VCaP (cell line): ENCODE measurements at regions not wholly inside any gene's neighbourhood (a gene's known extent, or its start where the extent isn't known, plus 50 kb on each side); places are given as distances from the start of the nearest gene placed in this dataset.

Experiments used
- H3K27ac ChIP-seq: fragments of 450-650 bp; 2 replicates; pipeline ENCODE4 v1.5.1; 2017
- TF ChIP-seq, protein P1 (sequence below): fragments of 450-650 bp; conservative IDR thresholded peaks from 2 replicates; pipeline ENCODE4 v1.5.1; 2017; ENCODE audit warnings: mild to moderate bottlenecking, moderate library complexity

DNA sequence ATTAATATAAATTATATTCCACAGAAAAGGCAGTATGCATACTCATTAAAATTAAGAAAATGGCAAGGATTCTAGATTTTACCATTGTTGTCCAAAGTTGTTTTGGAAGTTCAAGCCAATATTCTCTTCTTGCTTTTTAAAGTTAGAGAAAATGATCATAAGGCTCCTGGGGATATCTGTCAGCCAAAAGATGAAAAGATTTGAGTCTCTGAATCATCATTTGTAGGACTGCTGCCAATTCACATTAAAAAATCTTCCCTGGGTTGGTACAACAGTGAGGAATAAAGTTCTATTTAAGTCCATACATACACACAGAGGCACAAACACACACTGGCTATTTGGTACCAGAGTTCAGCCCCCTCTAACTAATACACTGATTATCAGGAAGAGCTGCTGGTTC, 620.1 kb downstream of the COL12A1 start:
- H3K27ac ChIP-seq = no peak overlapping the region
- TF ChIP-seq, protein P1, sequence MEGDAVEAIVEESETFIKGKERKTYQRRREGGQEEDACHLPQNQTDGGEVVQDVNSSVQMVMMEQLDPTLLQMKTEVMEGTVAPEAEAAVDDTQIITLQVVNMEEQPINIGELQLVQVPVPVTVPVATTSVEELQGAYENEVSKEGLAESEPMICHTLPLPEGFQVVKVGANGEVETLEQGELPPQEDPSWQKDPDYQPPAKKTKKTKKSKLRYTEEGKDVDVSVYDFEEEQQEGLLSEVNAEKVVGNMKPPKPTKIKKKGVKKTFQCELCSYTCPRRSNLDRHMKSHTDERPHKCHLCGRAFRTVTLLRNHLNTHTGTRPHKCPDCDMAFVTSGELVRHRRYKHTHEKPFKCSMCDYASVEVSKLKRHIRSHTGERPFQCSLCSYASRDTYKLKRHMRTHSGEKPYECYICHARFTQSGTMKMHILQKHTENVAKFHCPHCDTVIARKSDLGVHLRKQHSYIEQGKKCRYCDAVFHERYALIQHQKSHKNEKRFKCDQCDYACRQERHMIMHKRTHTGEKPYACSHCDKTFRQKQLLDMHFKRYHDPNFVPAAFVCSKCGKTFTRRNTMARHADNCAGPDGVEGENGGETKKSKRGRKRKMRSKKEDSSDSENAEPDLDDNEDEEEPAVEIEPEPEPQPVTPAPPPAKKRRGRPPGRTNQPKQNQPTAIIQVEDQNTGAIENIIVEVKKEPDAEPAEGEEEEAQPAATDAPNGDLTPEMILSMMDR = no peak

DNA sequence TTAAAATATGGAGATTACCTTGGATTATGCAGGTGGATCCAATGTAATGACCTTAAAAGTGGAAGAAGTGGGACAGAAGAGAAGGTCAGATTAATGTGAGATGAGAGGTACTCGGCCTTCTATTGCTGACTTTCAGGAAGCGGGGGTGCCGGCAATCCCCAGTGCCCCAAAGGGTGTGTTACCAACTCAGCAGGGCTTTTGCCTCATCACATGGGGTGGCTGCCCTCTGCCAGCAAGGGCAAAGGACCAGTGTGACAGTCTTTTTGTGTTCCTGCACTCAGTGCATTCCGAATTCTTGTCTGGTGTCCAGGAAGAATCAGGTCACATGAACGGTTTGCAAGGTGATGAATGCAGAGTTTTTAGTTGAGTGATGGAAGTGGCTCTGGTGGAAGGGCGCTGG, 624.2 kb downstream of the COL12A1 start:
- TF ChIP-seq, protein P1 = no peak
- H3K27ac ChIP-seq = no peak overlapping the region

DNA sequence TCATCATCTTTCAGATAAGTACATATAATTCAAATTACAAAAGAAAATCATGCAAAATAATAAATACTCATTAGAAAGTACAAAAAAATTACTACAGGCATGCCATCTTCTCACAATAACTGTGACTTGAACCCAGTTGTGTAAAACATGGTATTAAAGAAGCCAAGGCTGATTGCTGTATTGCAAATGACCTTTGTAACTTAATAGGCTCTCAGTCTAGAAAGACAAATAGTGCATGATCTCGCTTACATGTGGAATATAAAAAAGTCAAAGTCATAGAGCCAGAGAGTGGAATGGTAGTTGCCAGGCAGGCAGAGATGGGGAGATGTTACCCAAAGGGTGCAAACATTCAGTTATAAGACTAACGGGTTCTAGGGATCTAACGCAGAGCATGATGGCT, 626.1 kb downstream of the COL12A1 start:
- no peak overlapping the region for H3K27ac ChIP-seq
- TF ChIP-seq, protein P1 = no peak

DNA sequence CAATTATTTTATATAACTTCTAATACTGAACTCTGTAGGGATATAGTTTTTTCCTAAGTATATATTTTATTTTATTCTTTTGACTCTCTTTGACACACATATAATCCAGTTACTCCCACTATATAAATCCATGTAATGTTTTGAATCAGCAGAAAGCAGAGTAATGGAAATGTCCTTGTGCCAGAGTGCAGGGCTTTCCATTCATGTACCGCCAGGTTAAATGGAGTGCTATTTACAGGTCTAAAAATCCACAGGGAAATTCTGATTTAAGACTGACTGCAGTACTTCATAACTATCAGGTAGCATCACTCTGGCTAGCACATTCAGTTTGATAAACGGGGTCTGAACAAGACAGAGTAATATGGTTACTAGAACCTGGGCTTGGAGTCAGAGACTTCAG, 626.8 kb downstream of the COL12A1 start:
- TF ChIP-seq, protein P1 = no peak
- H3K27ac ChIP-seq = no peak overlapping the region

DNA sequence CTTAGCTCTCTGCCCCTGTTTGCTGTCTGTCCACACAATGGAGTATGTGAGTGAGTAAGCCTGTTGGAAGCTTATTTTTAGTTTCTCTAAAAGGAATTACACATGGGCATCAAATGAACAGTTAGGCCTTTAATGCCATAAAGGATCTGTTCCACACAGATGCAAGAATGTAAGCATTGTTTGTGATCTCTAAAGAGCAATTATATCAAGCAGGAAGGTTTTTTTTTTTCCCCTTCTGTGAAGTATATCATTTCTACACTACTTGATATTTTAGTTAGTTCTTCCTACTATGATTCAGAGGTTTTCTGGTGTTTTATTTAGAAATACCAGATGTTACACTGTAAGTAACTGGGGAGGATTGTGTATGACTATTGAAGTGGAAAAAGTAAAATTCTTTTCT, 627.5 kb downstream of the COL12A1 start:
- TF ChIP-seq, protein P1 = no peak

DNA sequence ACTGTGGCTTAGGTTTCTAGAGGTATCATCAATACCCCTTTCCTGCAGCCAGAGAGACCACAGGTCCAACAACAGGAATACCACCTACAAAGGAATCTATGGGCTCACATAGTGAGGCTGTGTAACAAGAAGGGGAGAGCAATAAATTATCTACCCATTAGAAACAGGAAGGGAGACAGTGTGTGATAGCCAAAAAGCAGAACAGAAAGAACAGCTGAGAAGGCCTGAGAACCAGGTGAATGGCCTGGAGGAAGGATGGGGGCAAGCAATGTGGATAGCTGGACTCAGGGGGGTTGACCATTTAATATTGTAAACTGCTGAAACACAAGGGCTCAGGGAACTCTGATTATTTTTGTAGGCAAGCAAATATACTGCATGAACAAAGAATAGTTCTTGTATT, 628.2 kb downstream of the COL12A1 start:
- TF ChIP-seq, protein P1 = no peak

More for the DNA sequence above, 627.5 kb downstream of the COL12A1 start:
- H3K27ac ChIP-seq = no peak overlapping the region

DNA sequence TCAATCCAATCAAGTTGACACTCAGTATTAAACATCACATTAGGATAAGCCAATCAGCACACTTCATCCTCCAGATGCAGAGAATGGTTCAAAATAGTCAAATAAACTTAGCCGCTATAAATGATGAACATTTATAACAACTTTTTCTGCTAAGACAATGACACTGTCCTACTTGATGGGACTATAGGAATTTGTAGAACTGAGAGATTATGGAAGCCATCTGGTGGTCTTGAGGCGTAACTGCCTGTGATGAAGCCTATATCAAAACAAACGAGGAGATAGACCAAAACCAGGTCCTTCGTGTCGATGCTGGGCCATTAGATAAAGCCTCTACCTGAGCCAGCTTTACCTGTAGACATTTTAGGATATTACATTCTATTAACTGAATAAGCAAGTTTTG, 631.1 kb downstream of the COL12A1 start:
- H3K27ac ChIP-seq = no peak overlapping the region
- TF ChIP-seq, protein P1 = peak; percentile 74

More for the DNA sequence above, 628.2 kb downstream of the COL12A1 start:
- H3K27ac ChIP-seq = no peak overlapping the region

DNA sequence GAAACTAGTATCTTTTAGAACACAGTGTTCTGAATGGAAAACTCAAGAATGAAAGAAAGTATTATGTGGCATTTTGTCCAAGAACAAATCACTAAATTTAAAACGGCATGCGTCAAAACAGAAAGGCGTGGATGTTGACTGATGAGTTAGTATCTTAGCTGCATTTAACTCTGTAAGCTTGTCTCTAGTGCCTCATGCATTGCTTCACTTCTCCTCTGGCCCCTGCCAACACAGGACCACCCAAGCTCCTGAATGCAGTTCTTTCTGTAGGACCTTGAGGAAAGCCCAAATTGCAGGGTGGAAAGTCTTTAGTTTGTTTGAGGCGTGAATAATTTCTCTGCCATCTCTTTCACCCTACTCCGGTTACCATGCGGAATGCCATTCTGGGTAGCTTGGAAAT, 632.2 kb downstream of the COL12A1 start:
- TF ChIP-seq, protein P1 = no peak
- H3K27ac ChIP-seq = no peak overlapping the region
